Lower leg skin (tissue), 3 donors: ENCODE measurements at regions not wholly inside any gene's neighbourhood (a gene's known extent, or its start where the extent isn't known, plus 50 kb on each side); places are given as distances from the start of the nearest gene placed in this dataset.

Source experiments
- CTCF ChIP-seq, 3 donors: fragments of 450-650 bp; IDR thresholded peaks; one replicate each; pipeline ENCODE4 v1.5.1; 2016; ENCODE audit warnings: antibody characterized with exemption in 3 of 3, mild to moderate bottlenecking in 3 of 3, moderate library complexity in 2 of 3
- POLR2A ChIP-seq, 2 donors: fragments of 450-650 bp; IDR thresholded peaks; one replicate each; pipeline ENCODE4 v1.6.1; 2016 to 2017; ENCODE audit warnings: antibody characterized with exemption in 2 of 2, mild to moderate bottlenecking in 1 of 2, moderate library complexity in 1 of 2

GRCh38 chr5:21687621-21688020 lies 1165.5 kb downstream of the CDH12 start:
- TF ChIP-seq POLR2A (IDR thresholded peaks at IDR 0.05) (no peak), CTCF (IDR thresholded peaks at IDR 0.05) (no peak)
